ENCODE measurements at regions not wholly inside any gene's neighbourhood (a gene's known extent, or its start where the extent isn't known, plus 50 kb on each side); places are given as distances from the start of the nearest gene placed in this dataset.

DNA sequence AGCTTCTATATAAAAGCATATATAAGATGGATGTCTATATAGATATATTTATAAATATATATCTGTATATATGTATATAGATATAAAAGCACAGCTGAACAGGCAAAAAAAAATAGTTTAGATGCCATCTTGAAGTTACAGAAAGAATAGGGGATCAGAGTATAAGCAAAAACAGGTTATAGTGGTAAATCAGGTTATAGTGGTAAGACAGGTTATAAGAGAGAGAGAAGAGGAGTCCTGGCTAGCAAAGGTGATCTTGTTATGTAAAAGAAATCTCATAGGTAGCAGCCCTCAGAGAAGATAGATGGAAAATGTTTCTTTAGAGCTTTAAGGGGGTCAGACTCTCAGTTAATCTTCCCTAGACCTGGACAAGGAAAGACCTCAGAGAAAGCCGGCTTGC, 1263.1 kb downstream of the PCDH7 start:
- no peaks in the 10 kb centered on the region for H3K4me1 Mint-ChIP-seq
- ATAC-seq, result no peak
- no peaks in the 10 kb centered on the region for H3K36me3 Mint-ChIP-seq
- H3K27me3 Mint-ChIP-seq, result no peaks in the 10 kb centered on the region
- no peak overlapping the region for H3K4me3 Mint-ChIP-seq
- H3K27ac Mint-ChIP-seq, result no peak overlapping the region
- peaks cover 9% of the 10 kb centered on the region for H3K9me3 Mint-ChIP-seq

DNA sequence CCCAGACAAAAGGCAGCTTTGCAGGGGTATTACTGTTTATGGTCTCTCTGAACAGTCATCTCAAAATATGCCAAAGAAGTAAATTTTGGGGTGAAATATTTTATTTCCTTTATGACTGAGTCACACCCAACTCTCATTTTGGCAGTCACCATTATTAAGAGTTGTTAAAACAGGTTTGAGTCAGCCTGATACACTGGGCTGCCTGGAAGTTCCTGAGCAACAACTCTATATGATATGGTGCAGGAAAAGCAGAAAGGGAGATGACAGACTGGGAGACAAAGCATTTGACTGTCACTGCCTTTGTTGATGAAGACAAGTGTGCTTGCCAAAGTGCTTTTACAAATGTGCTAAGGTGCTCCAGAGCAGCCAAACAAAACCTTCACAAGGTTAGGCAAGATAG, 1263.5 kb downstream of the PCDH7 start:
- H3K4me3 Mint-ChIP-seq, result no peak overlapping the region
- no peaks in the 10 kb centered on the region for H3K4me1 Mint-ChIP-seq
- peaks cover 8% of the 10 kb centered on the region for H3K9me3 Mint-ChIP-seq
- no peak for ATAC-seq
- H3K27me3 Mint-ChIP-seq, result no peaks in the 10 kb centered on the region
- no peaks in the 10 kb centered on the region for H3K36me3 Mint-ChIP-seq
- H3K27ac Mint-ChIP-seq, result no peak overlapping the region

DNA sequence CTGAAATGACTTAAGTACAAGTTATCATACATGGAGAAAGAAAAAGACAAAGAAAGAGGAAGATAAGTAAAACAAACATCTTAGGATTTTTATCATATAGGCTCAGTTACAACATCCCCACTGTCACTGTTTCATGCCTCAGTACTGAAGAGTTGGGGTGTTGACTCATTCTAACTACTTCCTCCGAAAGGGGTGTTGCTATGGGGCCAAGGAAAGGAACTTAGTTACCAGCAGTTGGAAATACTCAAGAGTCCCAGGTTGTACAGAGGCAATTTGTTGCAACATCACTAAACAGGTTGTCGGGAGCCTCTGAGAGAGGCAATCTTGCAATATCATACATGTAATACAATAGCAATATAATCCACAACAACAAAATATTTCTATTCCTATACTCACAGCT, 1264.7 kb downstream of the PCDH7 start:
- no peak overlapping the region for H3K4me3 Mint-ChIP-seq
- H3K27me3 Mint-ChIP-seq, result no peaks in the 10 kb centered on the region
- no peaks in the 10 kb centered on the region for H3K36me3 Mint-ChIP-seq
- no peak for ATAC-seq
- no peaks in the 10 kb centered on the region for H3K4me1 Mint-ChIP-seq
- peaks cover 4% of the 10 kb centered on the region for H3K9me3 Mint-ChIP-seq
- no peak overlapping the region for H3K27ac Mint-ChIP-seq

DNA sequence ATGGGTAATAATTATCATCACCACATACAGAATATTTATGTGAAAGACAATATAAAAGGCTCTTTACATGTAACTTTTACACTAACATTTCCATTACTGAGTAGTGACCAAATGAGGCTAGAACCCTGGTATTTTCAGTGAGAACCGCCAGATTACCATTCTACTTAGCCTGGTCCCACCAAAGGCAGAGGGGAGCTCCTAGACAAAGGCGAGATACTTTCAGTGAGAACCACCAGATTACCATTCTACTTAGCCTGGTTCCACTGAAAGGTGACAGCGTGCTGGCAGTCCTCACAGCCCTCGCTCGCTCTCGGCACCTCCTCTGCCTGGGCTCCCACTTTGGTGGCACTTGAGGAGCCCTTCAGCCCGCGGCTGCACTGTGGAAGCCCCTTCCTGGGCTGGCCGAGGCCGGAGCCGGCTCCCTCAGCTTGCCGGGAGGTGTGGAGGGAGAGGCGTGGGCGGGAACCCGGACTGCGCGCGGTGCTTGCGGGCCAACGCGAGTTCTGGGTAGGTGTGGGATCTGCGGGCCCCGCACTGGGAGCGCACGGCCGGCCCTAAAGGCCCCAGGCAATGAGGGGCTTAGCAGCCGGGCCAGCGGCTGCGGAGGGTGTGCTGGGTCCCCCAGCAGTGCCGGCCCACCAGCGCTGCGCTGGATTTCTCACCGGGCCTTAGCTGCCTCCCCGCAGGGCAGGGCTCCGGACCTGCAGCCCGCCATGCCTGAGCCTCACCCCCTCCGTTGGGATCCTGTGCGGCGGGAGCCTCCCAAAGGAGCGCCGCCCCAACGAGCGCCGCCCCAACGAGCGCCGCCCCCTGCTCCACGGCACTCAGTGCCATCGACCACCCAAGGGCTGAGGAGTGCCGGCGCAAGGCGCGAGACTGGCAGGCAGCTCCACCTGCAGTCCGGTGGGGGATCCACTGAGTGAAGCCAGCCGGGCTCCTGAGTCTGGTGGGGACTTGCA, 1276.1 kb downstream of the PCDH7 start:
- H3K36me3 Mint-ChIP-seq, result no peaks in the 10 kb centered on the region
- no peaks in the 10 kb centered on the region for H3K4me1 Mint-ChIP-seq
- peaks cover under 1% of the 10 kb centered on the region for H3K9me3 Mint-ChIP-seq
- H3K27ac Mint-ChIP-seq, result no peak overlapping the region
- no peaks in the 10 kb centered on the region for H3K27me3 Mint-ChIP-seq
- H3K4me3 Mint-ChIP-seq, result no peak overlapping the region
- no peak for ATAC-seq

DNA sequence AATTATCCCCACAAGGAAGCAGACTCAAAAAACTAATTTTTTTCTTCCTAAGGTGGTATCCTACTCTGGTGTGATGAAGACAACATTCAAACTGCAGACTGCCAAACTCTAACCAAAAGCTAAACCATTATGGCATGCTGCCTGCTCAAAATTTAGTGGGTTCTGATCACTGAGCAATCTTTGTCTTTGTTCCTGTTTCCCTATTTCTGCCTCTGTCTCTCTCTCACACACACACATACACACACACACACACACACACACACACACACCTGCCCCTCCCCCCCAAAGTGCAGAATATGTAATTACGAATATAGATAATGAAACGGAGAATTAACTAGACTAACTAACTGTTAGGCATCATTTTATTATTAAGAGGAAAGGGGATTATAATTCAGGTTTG, 1278.6 kb downstream of the PCDH7 start:
- Mint-ChIP-seq H3K36me3 (no peaks in the 10 kb centered on the region), H3K4me3 (no peak overlapping the region), H3K4me1 (no peaks in the 10 kb centered on the region), H3K27ac (no peak overlapping the region), H3K9me3 (no peaks in the 10 kb centered on the region), H3K27me3 (no peaks in the 10 kb centered on the region)
- ATAC-seq, result no peak

DNA sequence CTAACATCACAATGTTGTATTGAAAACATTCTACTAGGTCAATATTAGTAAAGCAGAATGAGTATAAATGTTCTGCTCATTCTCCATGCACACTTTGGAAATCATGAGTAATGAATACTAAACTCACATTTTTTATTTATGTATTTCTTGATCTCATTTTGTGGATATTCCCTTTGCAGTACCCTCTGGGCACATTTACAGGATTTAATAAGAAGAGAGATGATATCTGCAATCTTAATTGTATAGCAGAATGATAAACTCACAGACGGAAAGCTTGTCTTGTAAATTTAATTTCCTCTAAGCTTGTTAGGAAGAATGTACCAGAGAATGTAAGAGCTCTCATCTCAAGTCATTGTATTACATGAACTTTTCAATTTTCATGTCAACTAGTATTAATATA, 1279.7 kb downstream of the PCDH7 start:
- Mint-ChIP-seq H3K27ac (no peak overlapping the region), H3K9me3 (no peaks in the 10 kb centered on the region), H3K27me3 (no peaks in the 10 kb centered on the region), H3K36me3 (no peaks in the 10 kb centered on the region), H3K4me1 (no peaks in the 10 kb centered on the region), H3K4me3 (no peak overlapping the region)
- no peak for ATAC-seq

DNA sequence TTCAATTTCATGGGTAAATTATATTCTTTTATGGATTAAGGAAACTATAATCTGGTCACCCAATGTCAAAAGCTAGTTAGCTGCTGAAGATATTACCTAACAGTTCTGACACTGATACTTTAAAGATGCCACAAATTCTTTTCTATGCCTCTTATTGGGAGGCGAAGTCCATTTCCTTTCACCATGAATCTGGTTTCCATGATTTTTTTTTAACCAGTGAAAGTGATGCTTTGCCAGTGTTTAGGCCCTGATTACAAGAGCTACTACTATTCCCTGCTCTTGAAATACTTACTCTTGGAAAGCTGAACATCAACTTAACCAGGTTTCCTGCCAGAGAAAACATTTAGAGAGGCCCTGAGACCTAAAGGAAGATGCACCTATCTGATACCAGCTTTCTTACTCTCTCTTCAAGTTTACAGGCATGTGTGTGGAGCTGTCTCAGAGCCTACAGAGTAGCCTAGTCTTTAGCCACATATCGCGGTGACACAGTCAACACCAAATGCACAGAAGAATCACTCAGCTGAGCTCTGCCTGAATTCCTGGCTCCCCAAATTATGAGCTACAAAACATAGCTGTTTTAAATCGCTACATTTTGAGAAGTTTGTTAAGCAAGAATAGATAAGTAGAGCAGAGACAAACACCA, 1280.8 kb downstream of the PCDH7 start:
- peaks cover 3% of the 10 kb centered on the region for H3K9me3 Mint-ChIP-seq
- no peaks in the 10 kb centered on the region for H3K27me3 Mint-ChIP-seq
- no peaks in the 10 kb centered on the region for H3K36me3 Mint-ChIP-seq
- no peaks in the 10 kb centered on the region for H3K4me1 Mint-ChIP-seq
- ATAC-seq, result no peak
- H3K27ac Mint-ChIP-seq, result no peak overlapping the region
- H3K4me3 Mint-ChIP-seq, result no peak overlapping the region

DNA sequence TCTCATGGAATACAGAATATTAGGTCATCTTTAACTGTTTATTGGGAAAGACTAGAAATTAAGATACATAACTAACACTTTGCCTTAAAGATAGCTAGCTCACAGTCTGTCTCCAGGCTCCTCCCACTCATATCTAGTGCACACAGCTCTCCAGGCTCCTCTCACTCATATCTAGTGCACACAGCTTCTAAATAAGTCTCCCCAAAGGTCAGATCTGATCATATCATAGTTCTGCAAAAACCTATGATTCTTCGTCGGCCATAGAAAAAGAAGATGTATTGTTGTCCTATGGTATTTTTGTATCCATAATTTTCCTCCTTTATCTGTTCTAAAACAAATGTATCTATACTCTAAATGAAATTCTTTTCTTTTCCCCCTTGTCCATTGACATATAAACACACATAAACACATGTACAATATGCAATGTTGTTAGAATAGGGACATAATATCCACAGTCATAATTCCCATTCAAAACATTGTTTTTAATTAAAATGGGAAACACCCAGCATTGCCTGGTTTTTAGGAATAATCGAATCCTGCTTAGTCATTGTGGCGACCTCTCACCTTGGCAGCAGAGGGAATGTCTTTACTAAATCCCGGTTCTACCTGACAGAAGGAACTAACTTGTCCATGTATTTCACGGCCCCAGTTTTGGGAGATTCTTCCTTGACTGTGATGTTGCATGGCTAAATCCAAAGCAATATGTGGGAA, 1282.0 kb downstream of the PCDH7 start:
- Mint-ChIP-seq H3K36me3 (no peaks in the 10 kb centered on the region), H3K4me3 (no peak overlapping the region), H3K4me1 (no peaks in the 10 kb centered on the region), H3K27ac (no peak overlapping the region), H3K9me3 (peaks cover 3% of the 10 kb centered on the region), H3K27me3 (no peaks in the 10 kb centered on the region)
- ATAC-seq, result no peak

DNA sequence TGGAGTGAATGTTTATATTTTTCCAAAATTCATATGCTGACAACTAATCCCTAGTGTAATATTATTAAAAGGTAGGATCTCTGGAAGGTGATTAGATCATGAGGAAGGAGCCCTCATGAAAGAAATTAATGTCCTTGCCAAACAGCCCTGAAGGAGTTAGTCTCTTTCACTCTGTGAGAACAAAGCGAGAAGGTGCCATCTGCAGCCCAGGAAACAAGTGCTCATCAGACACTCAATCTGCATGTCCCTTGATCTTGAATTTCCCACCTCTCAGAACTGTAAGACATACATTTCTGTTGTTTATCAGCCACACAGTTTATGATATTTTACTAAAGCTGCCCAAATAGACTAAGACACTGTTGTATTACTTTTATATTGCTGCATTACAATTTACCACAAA, 1283.4 kb downstream of the PCDH7 start:
- no peak for ATAC-seq
- no peaks in the 10 kb centered on the region for H3K27me3 Mint-ChIP-seq
- H3K9me3 Mint-ChIP-seq, result peaks cover 3% of the 10 kb centered on the region

DNA sequence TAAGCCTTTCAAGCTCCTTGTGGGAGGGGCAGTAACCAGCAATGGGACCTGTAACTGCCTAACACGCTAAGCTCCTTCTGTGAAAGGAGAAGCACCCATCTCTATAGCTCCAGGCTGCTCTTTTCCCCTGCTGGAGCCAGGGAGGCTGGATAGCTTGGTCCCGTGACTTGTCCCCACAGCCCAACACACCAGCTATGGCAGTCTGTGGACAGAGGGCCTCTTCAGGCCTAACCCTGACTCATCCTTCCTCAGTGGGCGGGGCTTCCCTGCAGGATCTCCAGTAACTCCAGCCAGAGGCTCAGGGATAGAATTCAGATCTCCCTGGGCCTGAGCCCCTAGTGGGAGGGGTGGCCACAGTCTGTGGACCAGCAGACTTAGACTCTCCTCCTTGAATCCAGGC, 1290.1 kb downstream of the PCDH7 start:
- no peaks in the 10 kb centered on the region for H3K36me3 Mint-ChIP-seq
- no peak for ATAC-seq
- H3K27me3 Mint-ChIP-seq, result no peaks in the 10 kb centered on the region
- H3K4me1 Mint-ChIP-seq, result no peaks in the 10 kb centered on the region
- H3K27ac Mint-ChIP-seq, result no peak overlapping the region
- no peak overlapping the region for H3K4me3 Mint-ChIP-seq
- H3K9me3 Mint-ChIP-seq, result peaks cover 3% of the 10 kb centered on the region

More for the DNA sequence above, 1283.4 kb downstream of the PCDH7 start:
- H3K4me1 Mint-ChIP-seq, result no peaks in the 10 kb centered on the region
- H3K27ac Mint-ChIP-seq, result no peak overlapping the region
- no peaks in the 10 kb centered on the region for H3K36me3 Mint-ChIP-seq
- no peak overlapping the region for H3K4me3 Mint-ChIP-seq

DNA sequence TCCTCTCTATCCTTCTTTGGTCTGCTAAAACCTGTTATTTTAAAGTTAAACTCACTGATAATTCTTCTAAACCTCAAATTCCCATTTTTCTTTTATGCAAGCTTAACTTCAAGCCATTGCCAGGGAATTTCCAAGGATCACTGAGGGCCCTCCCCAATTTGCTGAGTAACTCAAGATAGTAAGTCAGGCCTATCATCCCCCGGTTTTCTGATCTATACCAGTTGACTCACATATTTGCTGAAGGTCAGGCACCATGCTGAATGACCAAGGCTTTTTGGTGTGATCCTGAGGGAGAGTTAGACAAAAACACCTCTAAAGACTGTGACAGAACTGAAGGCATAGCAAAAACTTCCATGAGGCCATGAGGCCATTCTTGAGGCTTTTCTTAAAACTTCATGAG, 1301.9 kb downstream of the PCDH7 start:
- ATAC-seq, result no peak
- Mint-ChIP-seq H3K36me3 (no peaks in the 10 kb centered on the region), H3K4me1 (no peaks in the 10 kb centered on the region), H3K4me3 (no peak overlapping the region), H3K9me3 (peaks cover 2% of the 10 kb centered on the region), H3K27ac (no peak overlapping the region), H3K27me3 (no peaks in the 10 kb centered on the region)

DNA sequence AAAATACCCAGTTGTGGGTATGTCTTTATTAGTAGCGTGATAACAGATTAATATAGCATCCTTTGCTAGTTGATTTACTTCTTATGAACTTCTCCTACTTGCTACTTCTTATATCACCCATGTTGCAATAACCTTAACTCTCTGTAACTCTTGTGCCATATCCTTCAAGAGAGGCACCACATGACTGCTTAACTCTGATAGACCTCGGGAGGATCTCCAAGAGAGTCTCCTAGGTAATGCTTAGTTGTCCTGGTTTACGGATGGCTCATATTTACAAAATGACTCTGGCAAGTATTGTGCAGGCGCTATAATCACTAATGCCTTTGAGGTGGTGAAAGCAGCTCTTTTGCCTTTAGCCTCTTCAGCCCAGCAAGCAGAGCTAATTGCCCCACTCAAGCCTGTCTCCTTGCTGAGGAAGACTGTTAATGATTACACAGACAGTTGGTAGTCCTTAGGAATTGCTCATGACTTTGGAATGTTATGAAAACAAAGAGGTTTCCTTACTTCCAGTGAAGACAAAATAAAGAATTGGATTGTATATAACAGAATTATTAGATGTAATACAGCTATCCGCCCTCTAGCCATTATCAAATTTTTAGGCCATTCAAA, 1305.8 kb downstream of the PCDH7 start:
- Mint-ChIP-seq H3K9me3 (peaks cover 2% of the 10 kb centered on the region), H3K27me3 (no peaks in the 10 kb centered on the region), H3K4me1 (no peaks in the 10 kb centered on the region)

DNA sequence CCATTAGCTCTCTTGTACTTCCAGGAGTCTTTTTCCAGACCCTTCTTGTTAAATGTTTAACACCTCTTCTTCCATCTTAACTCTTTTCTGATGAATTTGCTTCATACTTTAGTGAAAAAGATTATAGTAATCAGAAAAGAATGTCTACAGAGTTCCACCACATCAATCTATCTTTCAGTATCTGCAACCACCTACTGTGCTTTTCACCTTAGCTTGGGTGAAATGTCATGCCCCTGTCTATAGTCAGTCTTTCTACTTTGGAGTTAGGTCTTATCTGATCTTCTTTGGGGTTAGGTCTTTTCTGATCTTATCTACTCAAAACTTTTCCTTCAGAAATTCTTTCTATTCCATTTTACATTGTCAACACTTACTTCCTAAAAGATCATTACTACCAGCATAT, 1310.2 kb downstream of the PCDH7 start:
- H3K27ac Mint-ChIP-seq, result no peak overlapping the region
- ATAC-seq, result no peak
- H3K27me3 Mint-ChIP-seq, result no peaks in the 10 kb centered on the region
- no peaks in the 10 kb centered on the region for H3K4me1 Mint-ChIP-seq
- H3K4me3 Mint-ChIP-seq, result no peak overlapping the region
- no peaks in the 10 kb centered on the region for H3K9me3 Mint-ChIP-seq
- H3K36me3 Mint-ChIP-seq, result no peaks in the 10 kb centered on the region

More for the DNA sequence above, 1305.8 kb downstream of the PCDH7 start:
- no peak for ATAC-seq
- Mint-ChIP-seq H3K36me3 (no peaks in the 10 kb centered on the region), H3K4me3 (no peak overlapping the region), H3K27ac (no peak overlapping the region)

DNA sequence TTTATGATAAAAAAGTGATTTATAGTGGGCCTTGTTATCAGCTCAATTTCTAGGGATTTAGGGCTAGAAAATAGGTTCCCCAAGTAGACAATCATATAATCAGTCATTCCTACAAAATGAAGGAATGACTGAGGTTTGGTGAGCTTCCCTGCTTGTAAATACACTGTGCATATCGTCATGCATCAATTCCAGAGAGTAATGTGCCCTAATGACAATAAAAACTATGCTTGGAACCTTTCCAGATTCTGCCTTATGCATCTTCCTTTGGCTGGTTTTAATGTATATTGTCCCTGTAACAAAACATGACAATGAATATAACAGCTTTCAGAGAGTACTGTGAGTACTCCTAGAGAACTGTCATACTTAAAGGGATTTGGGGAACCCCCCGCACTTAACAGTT, 1310.9 kb downstream of the PCDH7 start:
- H3K9me3 Mint-ChIP-seq, result no peaks in the 10 kb centered on the region
- no peak overlapping the region for H3K4me3 Mint-ChIP-seq
- H3K36me3 Mint-ChIP-seq, result no peaks in the 10 kb centered on the region
- H3K27ac Mint-ChIP-seq, result no peak overlapping the region
- ATAC-seq, result no peak
- H3K27me3 Mint-ChIP-seq, result no peaks in the 10 kb centered on the region
- no peaks in the 10 kb centered on the region for H3K4me1 Mint-ChIP-seq

DNA sequence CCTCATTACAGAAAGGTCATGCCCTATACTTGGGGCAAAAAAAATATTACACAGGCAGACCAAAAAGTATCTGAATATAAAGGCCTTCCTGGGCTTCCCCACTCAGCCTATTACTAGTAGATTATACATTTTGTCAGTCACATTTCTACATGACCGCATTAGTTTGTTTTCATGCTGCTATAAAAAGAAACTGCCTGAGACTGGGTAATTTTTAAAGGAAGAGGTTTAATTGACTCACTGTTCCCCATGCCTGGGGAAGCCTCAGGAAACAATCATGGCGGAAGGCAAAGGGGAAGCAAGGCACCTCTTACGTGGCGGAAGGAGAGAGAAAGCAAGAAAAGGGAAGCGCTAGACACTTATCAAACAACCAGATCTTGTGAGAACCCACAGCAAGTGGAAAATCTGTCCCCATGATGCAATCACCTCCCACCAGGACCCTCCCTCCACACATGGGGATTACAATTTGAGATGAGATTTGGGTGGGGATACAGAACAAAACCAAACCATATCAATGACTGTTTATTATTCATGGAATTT, 1312.0 kb downstream of the PCDH7 start:
- Mint-ChIP-seq H3K9me3 (no peaks in the 10 kb centered on the region), H3K27me3 (no peaks in the 10 kb centered on the region), H3K36me3 (no peaks in the 10 kb centered on the region), H3K4me1 (no peaks in the 10 kb centered on the region), H3K27ac (no peak overlapping the region), H3K4me3 (no peak overlapping the region)
- ATAC-seq, result no peak

Measured in stimulated activated memory B cell treated with anti-CD40 and anti-IgM and Interleukin-4, amounts not matched to agents 10 μg/mL and 1 μg/mL and 100 μg/mL, for 72 hours (primary cell).